Kidney epithelial cell (primary cell): ENCODE measurements at regions not wholly inside any gene's neighbourhood (a gene's known extent, or its start where the extent isn't known, plus 50 kb on each side); places are given as distances from the start of the nearest gene placed in this dataset.

Experiments used
- DNase-seq: peaks from one replicate; pipeline ENCODE4 v3.0.0-alpha.2; 2010; ENCODE audit warnings: low read depth
- H3K27me3 ChIP-seq: 2 replicates; pipeline ENCODE4 v1.6.0; 2011; ENCODE audit warnings: low read length; ENCODE audit not compliant: control insufficient read depth, insufficient read depth
- H3K36me3 ChIP-seq: 2 replicates; pipeline ENCODE4 v1.5.1; 2011; ENCODE audit warnings: low read length; ENCODE audit not compliant: control insufficient read depth, insufficient read depth
- H3K4me3 ChIP-seq: 2 replicates; pipeline ENCODE4 v1.5.1; 2011; ENCODE audit warnings: low read depth, mild to moderate bottlenecking, control low read depth, low read length
- TF ChIP-seq, protein P1 (sequence below): IDR thresholded peaks from 2 replicates; pipeline ENCODE4 v1.5.1; 2011; ENCODE audit warnings: mild to moderate bottlenecking, moderate library complexity, low read length, control low read depth, inconsistent platforms; ENCODE audit not compliant: insufficient read depth, poor library complexity, severe bottlenecking

GRCh38 chr10:2994221-2994961, 73.0 kb upstream of the PFKP start:
- Histone ChIP-seq H3K4me3 (no peak overlapping the region), H3K27me3 (no peaks in the 10 kb centered on the region), H3K36me3 (no peaks in the 10 kb centered on the region)
- TF ChIP-seq, protein P1, sequence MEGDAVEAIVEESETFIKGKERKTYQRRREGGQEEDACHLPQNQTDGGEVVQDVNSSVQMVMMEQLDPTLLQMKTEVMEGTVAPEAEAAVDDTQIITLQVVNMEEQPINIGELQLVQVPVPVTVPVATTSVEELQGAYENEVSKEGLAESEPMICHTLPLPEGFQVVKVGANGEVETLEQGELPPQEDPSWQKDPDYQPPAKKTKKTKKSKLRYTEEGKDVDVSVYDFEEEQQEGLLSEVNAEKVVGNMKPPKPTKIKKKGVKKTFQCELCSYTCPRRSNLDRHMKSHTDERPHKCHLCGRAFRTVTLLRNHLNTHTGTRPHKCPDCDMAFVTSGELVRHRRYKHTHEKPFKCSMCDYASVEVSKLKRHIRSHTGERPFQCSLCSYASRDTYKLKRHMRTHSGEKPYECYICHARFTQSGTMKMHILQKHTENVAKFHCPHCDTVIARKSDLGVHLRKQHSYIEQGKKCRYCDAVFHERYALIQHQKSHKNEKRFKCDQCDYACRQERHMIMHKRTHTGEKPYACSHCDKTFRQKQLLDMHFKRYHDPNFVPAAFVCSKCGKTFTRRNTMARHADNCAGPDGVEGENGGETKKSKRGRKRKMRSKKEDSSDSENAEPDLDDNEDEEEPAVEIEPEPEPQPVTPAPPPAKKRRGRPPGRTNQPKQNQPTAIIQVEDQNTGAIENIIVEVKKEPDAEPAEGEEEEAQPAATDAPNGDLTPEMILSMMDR = no peak
- DNase-seq = no peak

DNA sequence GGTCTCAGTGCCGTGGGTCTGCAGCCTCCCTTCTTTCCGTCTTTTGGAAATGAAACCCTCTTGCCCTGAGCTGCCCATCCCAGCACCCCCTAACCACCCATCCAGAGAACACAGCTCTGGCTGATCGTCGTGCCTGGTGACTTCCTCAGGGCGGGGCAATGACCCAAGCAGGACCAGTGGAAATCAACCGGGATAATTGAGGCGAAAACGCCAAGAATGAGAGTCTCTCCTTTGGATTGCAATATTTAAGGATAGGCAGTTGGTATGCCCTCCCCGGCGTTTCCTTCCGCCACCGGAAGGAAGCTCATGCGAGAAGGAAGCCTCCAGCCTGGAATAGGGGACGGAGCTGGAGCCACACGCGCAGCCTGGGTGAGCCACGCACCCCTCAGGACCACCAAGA, 73.7 kb upstream of the PFKP start:
- DNase-seq = no peak
- TF ChIP-seq, protein P1 = no peak
- no peaks in the 10 kb centered on the region for H3K27me3 ChIP-seq
- H3K36me3 ChIP-seq = no peaks in the 10 kb centered on the region
- no peak overlapping the region for H3K4me3 ChIP-seq

- DNase-seq = peak; percentile 90
- TF ChIP-seq, protein P1 = no peak
- H3K36me3 ChIP-seq = no peaks in the 10 kb centered on the region
- H3K27me3 ChIP-seq = no peaks in the 10 kb centered on the region
- H3K4me3 ChIP-seq = no peak overlapping the region
Observed at GRCh38 chr10:2992401-2993198, 74.7 kb upstream of the PFKP start.

DNA sequence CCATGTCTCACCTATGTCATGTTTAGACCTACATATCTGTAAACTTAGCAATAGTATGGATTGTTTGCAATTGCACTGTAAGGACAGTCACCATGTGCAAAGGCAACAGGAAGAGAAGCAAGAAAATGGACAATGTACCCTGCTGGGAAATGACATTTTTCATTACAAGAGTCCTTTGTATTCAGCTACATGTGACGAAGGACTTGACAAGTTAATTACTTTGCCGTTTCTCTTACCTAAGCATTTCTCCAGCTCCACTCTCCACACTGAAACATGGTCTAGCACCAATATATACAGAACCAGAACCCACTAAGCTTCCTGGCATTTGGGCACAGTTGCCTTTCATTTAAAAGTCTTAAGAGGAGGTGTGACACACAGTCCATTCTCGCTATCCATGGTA, 76.6 kb upstream of the PFKP start:
- no peaks in the 10 kb centered on the region for H3K36me3 ChIP-seq
- H3K4me3 ChIP-seq = no peak overlapping the region
- TF ChIP-seq, protein P1 = no peak
- DNase-seq = no peak
- no peaks in the 10 kb centered on the region for H3K27me3 ChIP-seq

- DNase-seq = no peak
- Histone ChIP-seq H3K27me3 (no peaks in the 10 kb centered on the region), H3K36me3 (no peaks in the 10 kb centered on the region), H3K4me3 (no peak overlapping the region)
- TF ChIP-seq, protein P1 = no peak
Observed at GRCh38 chr10:2989292-2989947, 77.9 kb upstream of the PFKP start.
